ENCODE measurements at regions not wholly inside any gene's neighbourhood (a gene's known extent, or its start where the extent isn't known, plus 50 kb on each side); places are given as distances from the start of the nearest gene placed in this dataset.

- TF ChIP-seq REST (IDR thresholded peaks at IDR 0.05; ENCODE audit: unreplicated experiment) (no peak), STAT1 (IDR thresholded peaks at IDR 0.05; ENCODE audit: unreplicated experiment) (no peak)
Measured at GRCh38 chr22:48004936-48005335, 1242.5 kb downstream of the TBC1D22A start (continued).

- Histone ChIP-seq H3K79me2 (replicated peaks; ENCODE audit: insufficient read depth) (no peaks in the 10 kb centered on the region), H3K27ac (ENCODE audit: low read depth) (no peak overlapping the region), H4K20me1 (replicated peaks; ENCODE audit: insufficient read depth) (no peaks in the 10 kb centered on the region), H3K27me3 (ENCODE audit: insufficient read depth) (no peaks in the 10 kb centered on the region), H3K4me1 (ENCODE audit: insufficient read depth) (no peaks in the 10 kb centered on the region), H3K9me2 (ENCODE audit: insufficient read depth) (no peaks in the 10 kb centered on the region), H2AFZ (no peak overlapping the region), H3F3A (replicated peaks; ENCODE audit: low read depth) (no peaks in the 10 kb centered on the region), H3K4me2 (no peak overlapping the region), H3K4me3 (no peak overlapping the region), H3K36me3 (ENCODE audit: insufficient read depth) (peaks cover 5% of the 10 kb centered on the region)
- Mint-ChIP-seq H3K9me3 (peaks cover 37% of the 10 kb centered on the region; the same call in 2 of the 3 replicates), H3K27ac (no peak overlapping the region), H3K36me3 (ENCODE audit: low read depth) (no peaks in the 10 kb centered on the region; the same call in 2 of the 3 replicates), H3K4me3 (no peak overlapping the region), H3K27me3 (ENCODE audit: insufficient read depth, low read depth, poor library complexity) (peaks cover 2% of the 10 kb centered on the region), H3K4me1 (no peaks in the 10 kb centered on the region)
- DNase-seq (ENCODE audit: low spot score) = no peak
- ATAC-seq = no peak
- TF ChIP-seq POLR2AphosphoS5 (IDR thresholded peaks at IDR 0.05; ENCODE audit: low read depth) = no peak
- TF ChIP-seq EZH2 (IDR thresholded peaks at IDR 0.05; ENCODE audit: low read depth, unreplicated experiment) = no peak
- TF ChIP-seq ZNF331 (CRISPR knock-in tag; IDR thresholded peaks at IDR 0.05; ENCODE audit: low read depth) = no peak
- no peak for TF ChIP-seq JUNB (IDR thresholded peaks at IDR 0.05; ENCODE audit: unreplicated experiment)
- no peak for TF ChIP-seq CTCF (conservative IDR thresholded peaks at IDR 0.05; ENCODE audit: low read depth in 2 of 2)
- no peak for TF ChIP-seq STAT1 (IDR thresholded peaks at IDR 0.05; ENCODE audit: unreplicated experiment)
- TF ChIP-seq REST (IDR thresholded peaks at IDR 0.05; ENCODE audit: unreplicated experiment) = no peak
- no peak for TF ChIP-seq EZH2phosphoT487 (IDR thresholded peaks at IDR 0.05; ENCODE audit: unreplicated experiment)
- no peak for TF ChIP-seq ZNF114 (CRISPR knock-in tag; IDR thresholded peaks at IDR 0.05)
- TF ChIP-seq ETS1 (IDR thresholded peaks at IDR 0.05) = no peak
Measured at GRCh38 chr22:48004038-48004437, 1241.6 kb downstream of the TBC1D22A start.

All from GM23338 (cell line).